ENCODE measurements at regions not wholly inside any gene's neighbourhood (a gene's known extent, or its start where the extent isn't known, plus 50 kb on each side); places are given as distances from the start of the nearest gene placed in this dataset.

DNA sequence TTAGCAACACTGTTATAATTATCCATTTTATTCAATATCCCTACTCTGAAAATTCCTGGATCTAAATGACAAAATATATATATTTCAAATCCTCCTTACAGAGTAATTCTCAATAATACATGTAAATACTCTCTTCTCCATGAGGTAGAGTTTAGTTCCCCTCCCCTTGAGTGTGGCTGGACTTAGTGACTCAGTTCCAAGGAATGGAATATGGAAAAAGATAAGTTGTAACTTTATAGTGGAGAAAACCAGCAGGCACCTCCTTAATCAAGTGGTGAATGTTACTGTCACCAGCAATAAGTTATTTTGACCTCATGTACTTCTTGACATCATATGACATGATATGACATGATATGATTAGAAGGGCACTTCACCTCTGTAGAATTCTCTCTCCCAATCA lies 302.0 kb downstream of the RAB28 start:
- intact Hi-C loops (cut with micrococcal nuclease; ENCODE audit: unreplicated experiment) = no loop called here
- no peak overlapping the region for H2AFZ ChIP-seq
- H3K36me3 ChIP-seq (ENCODE audit: low read depth) = no peaks in the 10 kb centered on the region
- BruUV-seq (replicated peaks) = no TSS peak
- H4K20me1 ChIP-seq (ENCODE audit: insufficient read depth) = no peaks in the 10 kb centered on the region
- no peaks in the 10 kb centered on the region for H3K27me3 ChIP-seq (ENCODE audit: insufficient read depth, low read depth)
- H3K4me1 ChIP-seq (replicated peaks; ENCODE audit: insufficient read depth) = no peaks in the 10 kb centered on the region
- H3K4me2 ChIP-seq = no peak overlapping the region
- H3K27ac ChIP-seq = no peak overlapping the region
- ChIA-PET POLR2A (ENCODE audit: unreplicated experiment) (no interaction called here), CTCF (no interaction called here)
- H3K9me3 ChIP-seq (ENCODE audit: insufficient read depth, low read depth) = no peaks in the 10 kb centered on the region
- no peaks in the 10 kb centered on the region for H3F3A ChIP-seq (ENCODE audit: insufficient read depth, low read depth)
- no peak for TF ChIP-seq EZH2 (IDR thresholded peaks at IDR 0.05; ENCODE audit: low read depth)
- TF ChIP-seq, protein P1, sequence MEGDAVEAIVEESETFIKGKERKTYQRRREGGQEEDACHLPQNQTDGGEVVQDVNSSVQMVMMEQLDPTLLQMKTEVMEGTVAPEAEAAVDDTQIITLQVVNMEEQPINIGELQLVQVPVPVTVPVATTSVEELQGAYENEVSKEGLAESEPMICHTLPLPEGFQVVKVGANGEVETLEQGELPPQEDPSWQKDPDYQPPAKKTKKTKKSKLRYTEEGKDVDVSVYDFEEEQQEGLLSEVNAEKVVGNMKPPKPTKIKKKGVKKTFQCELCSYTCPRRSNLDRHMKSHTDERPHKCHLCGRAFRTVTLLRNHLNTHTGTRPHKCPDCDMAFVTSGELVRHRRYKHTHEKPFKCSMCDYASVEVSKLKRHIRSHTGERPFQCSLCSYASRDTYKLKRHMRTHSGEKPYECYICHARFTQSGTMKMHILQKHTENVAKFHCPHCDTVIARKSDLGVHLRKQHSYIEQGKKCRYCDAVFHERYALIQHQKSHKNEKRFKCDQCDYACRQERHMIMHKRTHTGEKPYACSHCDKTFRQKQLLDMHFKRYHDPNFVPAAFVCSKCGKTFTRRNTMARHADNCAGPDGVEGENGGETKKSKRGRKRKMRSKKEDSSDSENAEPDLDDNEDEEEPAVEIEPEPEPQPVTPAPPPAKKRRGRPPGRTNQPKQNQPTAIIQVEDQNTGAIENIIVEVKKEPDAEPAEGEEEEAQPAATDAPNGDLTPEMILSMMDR (conservative IDR thresholded peaks at IDR 0.05) = no peak
- no peak overlapping the region for H3K4me3 ChIP-seq
- no peaks in the 10 kb centered on the region for H3K79me2 ChIP-seq (ENCODE audit: low read depth)
- no peak for DNase-seq
- no peaks in the 10 kb centered on the region for H3K9me2 ChIP-seq (ENCODE audit: insufficient read depth)

DNA sequence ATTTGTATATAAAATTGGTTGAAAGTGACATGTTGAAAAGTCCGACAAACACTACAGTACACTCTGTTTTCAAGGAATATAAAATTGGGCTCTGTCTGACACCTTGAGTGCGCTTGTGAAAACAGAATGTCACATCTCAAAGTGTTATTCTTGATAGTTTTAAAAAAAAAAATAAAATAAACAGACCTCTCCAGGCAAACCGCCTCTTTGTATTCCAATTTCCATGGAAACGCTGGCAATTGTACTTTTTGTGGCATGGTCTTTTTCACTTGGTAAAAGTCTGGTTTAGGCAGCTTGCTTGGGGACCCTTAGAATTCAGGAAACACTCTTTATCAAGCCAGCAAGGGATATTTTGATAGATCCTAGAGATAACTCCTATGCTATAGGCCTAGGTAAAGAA lies 302.5 kb downstream of the RAB28 start:
- H3K9me2 ChIP-seq (ENCODE audit: insufficient read depth) = no peaks in the 10 kb centered on the region
- no peak overlapping the region for H3K27ac ChIP-seq
- no TSS peak for BruUV-seq (replicated peaks)
- no peaks in the 10 kb centered on the region for H3K27me3 ChIP-seq (ENCODE audit: insufficient read depth, low read depth)
- no peaks in the 10 kb centered on the region for H3K9me3 ChIP-seq (ENCODE audit: insufficient read depth, low read depth)
- no peaks in the 10 kb centered on the region for H3K79me2 ChIP-seq (ENCODE audit: low read depth)
- DNase-seq = no peak
- ChIA-PET POLR2A (ENCODE audit: unreplicated experiment) (no interaction called here), CTCF (no interaction called here)
- H3K4me3 ChIP-seq = no peak overlapping the region
- no peaks in the 10 kb centered on the region for H3K4me1 ChIP-seq (replicated peaks; ENCODE audit: insufficient read depth)
- H3K36me3 ChIP-seq (ENCODE audit: low read depth) = no peaks in the 10 kb centered on the region
- intact Hi-C loops (cut with micrococcal nuclease; ENCODE audit: unreplicated experiment) = no loop called here
- no peak overlapping the region for H3K4me2 ChIP-seq
- H3F3A ChIP-seq (ENCODE audit: insufficient read depth, low read depth) = no peaks in the 10 kb centered on the region
- TF ChIP-seq EZH2 (IDR thresholded peaks at IDR 0.05; ENCODE audit: low read depth) = no peak
- TF ChIP-seq, protein P1 (conservative IDR thresholded peaks at IDR 0.05) = no peak
- H4K20me1 ChIP-seq (ENCODE audit: insufficient read depth) = no peaks in the 10 kb centered on the region
- no peak overlapping the region for H2AFZ ChIP-seq

GRCh38 chr4:13180701-13181100 lies 303.4 kb downstream of the RAB28 start:
- H3F3A ChIP-seq (ENCODE audit: insufficient read depth, low read depth) = no peaks in the 10 kb centered on the region
- H3K27ac ChIP-seq = no peak overlapping the region
- H3K4me2 ChIP-seq = no peak overlapping the region
- no peak overlapping the region for H3K4me3 ChIP-seq
- H3K36me3 ChIP-seq (ENCODE audit: low read depth) = no peaks in the 10 kb centered on the region
- BruUV-seq (replicated peaks) = no TSS peak
- no peak for DNase-seq
- CTCF ChIA-PET = no interaction called here
- H3K4me1 ChIP-seq (replicated peaks; ENCODE audit: insufficient read depth) = no peaks in the 10 kb centered on the region
- no peaks in the 10 kb centered on the region for H3K79me2 ChIP-seq (ENCODE audit: low read depth)
- TF ChIP-seq, protein P1 (conservative IDR thresholded peaks at IDR 0.05) = no peak
- TF ChIP-seq EZH2 (IDR thresholded peaks at IDR 0.05; ENCODE audit: low read depth) = no peak
- no peaks in the 10 kb centered on the region for H4K20me1 ChIP-seq (ENCODE audit: insufficient read depth)
- no peaks in the 10 kb centered on the region for H3K27me3 ChIP-seq (ENCODE audit: insufficient read depth, low read depth)
- no peaks in the 10 kb centered on the region for H3K9me2 ChIP-seq (ENCODE audit: insufficient read depth)
- no peak overlapping the region for H2AFZ ChIP-seq
- POLR2A ChIA-PET (ENCODE audit: unreplicated experiment) = no interaction called here
- intact Hi-C loops (cut with micrococcal nuclease; ENCODE audit: unreplicated experiment) = no loop called here
- H3K9me3 ChIP-seq (ENCODE audit: insufficient read depth, low read depth) = no peaks in the 10 kb centered on the region

Measured in PC-9 (cell line).